ENCODE measurements at regions not wholly inside any gene's neighbourhood (a gene's known extent, or its start where the extent isn't known, plus 50 kb on each side); places are given as distances from the start of the nearest gene placed in this dataset.

DNA sequence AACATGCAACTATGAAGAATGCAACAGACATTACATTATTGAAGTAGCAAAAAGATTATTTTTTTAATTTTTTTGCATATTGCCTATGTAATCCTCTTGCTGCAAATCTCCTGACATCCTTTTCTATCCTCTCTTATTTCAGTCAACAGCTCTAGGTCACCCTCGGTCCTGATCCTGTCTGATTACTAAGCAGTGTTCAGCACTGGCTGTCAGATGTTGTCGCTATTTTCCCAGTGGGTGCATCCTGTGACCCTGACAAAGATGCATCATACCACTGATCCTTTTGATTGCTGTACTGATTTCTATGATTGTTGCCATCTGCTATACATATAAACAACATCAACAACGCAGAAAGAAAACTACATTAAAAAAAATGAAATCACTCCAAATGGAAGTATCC is 443.7 kb upstream of the PRR20A start:
- no peak overlapping the region for H3K4me2 ChIP-seq (ENCODE audit: low read length)
- no peak overlapping the region for H3K9ac ChIP-seq (ENCODE audit: low read length)
- H3K9me2 ChIP-seq (ENCODE audit: insufficient read depth, low read length) = no peaks in the 10 kb centered on the region
- H3K9me3 ChIP-seq (ENCODE audit: low read length) = no peaks in the 10 kb centered on the region
- H3K36me3 ChIP-seq (ENCODE audit: insufficient read depth, low read length) = no peaks in the 10 kb centered on the region
- no peaks in the 10 kb centered on the region for H3K27me3 ChIP-seq (ENCODE audit: insufficient read depth, low read depth, low read length)
- no peak overlapping the region for H3K27ac ChIP-seq (ENCODE audit: low read length)
- no peaks in the 10 kb centered on the region for H3K79me2 ChIP-seq (replicated peaks; ENCODE audit: insufficient read depth, low read length)
- H3F3A ChIP-seq (ENCODE audit: insufficient read depth, low read length, poor library complexity, severe bottlenecking) = no peaks in the 10 kb centered on the region
- no peak overlapping the region for H2AFZ ChIP-seq (ENCODE audit: low read depth, low read length)
- H4K20me1 ChIP-seq (ENCODE audit: insufficient read depth) = no peaks in the 10 kb centered on the region
- no peak overlapping the region for H3K4me3 ChIP-seq (ENCODE audit: low read length)
- TF ChIP-seq, protein P1, sequence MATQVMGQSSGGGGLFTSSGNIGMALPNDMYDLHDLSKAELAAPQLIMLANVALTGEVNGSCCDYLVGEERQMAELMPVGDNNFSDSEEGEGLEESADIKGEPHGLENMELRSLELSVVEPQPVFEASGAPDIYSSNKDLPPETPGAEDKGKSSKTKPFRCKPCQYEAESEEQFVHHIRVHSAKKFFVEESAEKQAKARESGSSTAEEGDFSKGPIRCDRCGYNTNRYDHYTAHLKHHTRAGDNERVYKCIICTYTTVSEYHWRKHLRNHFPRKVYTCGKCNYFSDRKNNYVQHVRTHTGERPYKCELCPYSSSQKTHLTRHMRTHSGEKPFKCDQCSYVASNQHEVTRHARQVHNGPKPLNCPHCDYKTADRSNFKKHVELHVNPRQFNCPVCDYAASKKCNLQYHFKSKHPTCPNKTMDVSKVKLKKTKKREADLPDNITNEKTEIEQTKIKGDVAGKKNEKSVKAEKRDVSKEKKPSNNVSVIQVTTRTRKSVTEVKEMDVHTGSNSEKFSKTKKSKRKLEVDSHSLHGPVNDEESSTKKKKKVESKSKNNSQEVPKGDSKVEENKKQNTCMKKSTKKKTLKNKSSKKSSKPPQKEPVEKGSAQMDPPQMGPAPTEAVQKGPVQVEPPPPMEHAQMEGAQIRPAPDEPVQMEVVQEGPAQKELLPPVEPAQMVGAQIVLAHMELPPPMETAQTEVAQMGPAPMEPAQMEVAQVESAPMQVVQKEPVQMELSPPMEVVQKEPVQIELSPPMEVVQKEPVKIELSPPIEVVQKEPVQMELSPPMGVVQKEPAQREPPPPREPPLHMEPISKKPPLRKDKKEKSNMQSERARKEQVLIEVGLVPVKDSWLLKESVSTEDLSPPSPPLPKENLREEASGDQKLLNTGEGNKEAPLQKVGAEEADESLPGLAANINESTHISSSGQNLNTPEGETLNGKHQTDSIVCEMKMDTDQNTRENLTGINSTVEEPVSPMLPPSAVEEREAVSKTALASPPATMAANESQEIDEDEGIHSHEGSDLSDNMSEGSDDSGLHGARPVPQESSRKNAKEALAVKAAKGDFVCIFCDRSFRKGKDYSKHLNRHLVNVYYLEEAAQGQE (IDR thresholded peaks at IDR 0.05; ENCODE audit: borderline replicate concordance) = no peak
- TF ChIP-seq TAF1 (IDR thresholded peaks at IDR 0.05; ENCODE audit: low read depth) (no peak), POLR2AphosphoS5 (IDR thresholded peaks at IDR 0.05) (peak; percentile 25)

DNA sequence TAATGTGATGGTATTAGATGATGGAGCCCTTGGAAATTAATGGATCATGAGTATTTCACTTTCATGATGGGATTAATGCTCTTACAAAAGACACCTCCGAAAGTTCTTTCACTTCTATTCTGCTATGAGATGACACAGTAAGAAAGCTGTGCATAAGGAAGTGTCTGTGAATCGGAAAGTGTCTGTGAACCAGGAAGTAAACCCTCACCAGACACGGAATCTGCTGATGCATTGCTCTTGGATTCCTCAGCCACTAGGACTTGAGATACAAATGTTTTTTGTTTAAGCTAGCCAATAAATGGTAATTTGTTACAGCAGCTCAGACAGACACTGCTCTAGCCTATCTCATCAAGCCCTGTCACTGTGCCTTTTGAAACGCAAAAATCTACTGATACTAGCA is 440.4 kb upstream of the PRR20A start:
- no peak overlapping the region for H3K4me2 ChIP-seq (ENCODE audit: low read length)
- H3K36me3 ChIP-seq (ENCODE audit: insufficient read depth, low read length) = no peaks in the 10 kb centered on the region
- H3K27ac ChIP-seq (ENCODE audit: low read length) = no peak overlapping the region
- no peaks in the 10 kb centered on the region for H4K20me1 ChIP-seq (ENCODE audit: insufficient read depth)
- H3K27me3 ChIP-seq (ENCODE audit: insufficient read depth, low read depth, low read length) = no peaks in the 10 kb centered on the region
- no peaks in the 10 kb centered on the region for H3F3A ChIP-seq (ENCODE audit: insufficient read depth, low read length, poor library complexity, severe bottlenecking)
- no peaks in the 10 kb centered on the region for H3K79me2 ChIP-seq (replicated peaks; ENCODE audit: insufficient read depth, low read length)
- no peak for TF ChIP-seq TAF1 (IDR thresholded peaks at IDR 0.05; ENCODE audit: low read depth)
- TF ChIP-seq EP300 (conservative IDR thresholded peaks at IDR 0.05; ENCODE audit: poor library complexity, severe bottlenecking) = no peak
- no peak for TF ChIP-seq EZH2 (IDR thresholded peaks at IDR 0.05; ENCODE audit: borderline replicate concordance, insufficient read depth, low read length, poor library complexity, severe bottlenecking)
- no peak for TF ChIP-seq RAD21 (conservative IDR thresholded peaks at IDR 0.05)
- TF ChIP-seq SMC3 (conservative IDR thresholded peaks at IDR 0.05; ENCODE audit: poor library complexity) = no peak
- TF ChIP-seq, protein P2, sequence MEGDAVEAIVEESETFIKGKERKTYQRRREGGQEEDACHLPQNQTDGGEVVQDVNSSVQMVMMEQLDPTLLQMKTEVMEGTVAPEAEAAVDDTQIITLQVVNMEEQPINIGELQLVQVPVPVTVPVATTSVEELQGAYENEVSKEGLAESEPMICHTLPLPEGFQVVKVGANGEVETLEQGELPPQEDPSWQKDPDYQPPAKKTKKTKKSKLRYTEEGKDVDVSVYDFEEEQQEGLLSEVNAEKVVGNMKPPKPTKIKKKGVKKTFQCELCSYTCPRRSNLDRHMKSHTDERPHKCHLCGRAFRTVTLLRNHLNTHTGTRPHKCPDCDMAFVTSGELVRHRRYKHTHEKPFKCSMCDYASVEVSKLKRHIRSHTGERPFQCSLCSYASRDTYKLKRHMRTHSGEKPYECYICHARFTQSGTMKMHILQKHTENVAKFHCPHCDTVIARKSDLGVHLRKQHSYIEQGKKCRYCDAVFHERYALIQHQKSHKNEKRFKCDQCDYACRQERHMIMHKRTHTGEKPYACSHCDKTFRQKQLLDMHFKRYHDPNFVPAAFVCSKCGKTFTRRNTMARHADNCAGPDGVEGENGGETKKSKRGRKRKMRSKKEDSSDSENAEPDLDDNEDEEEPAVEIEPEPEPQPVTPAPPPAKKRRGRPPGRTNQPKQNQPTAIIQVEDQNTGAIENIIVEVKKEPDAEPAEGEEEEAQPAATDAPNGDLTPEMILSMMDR (IDR thresholded peaks at IDR 0.05; ENCODE audit: poor library complexity, severe bottlenecking) = no peak
- TF ChIP-seq, protein P1 (IDR thresholded peaks at IDR 0.05; ENCODE audit: borderline replicate concordance) = no peak
- TF ChIP-seq MXI1 (conservative IDR thresholded peaks at IDR 0.05; ENCODE audit: poor library complexity, severe bottlenecking) = no peak
- TF ChIP-seq POLR2AphosphoS5 (IDR thresholded peaks at IDR 0.05) = no peak
- H2AFZ ChIP-seq (ENCODE audit: low read depth, low read length) = no peak overlapping the region
- no peaks in the 10 kb centered on the region for H3K9me3 ChIP-seq (ENCODE audit: low read length)
- H3K9me2 ChIP-seq (ENCODE audit: insufficient read depth, low read length) = no peaks in the 10 kb centered on the region
- H3K4me3 ChIP-seq (ENCODE audit: low read length) = no peak overlapping the region
- no peak overlapping the region for H3K9ac ChIP-seq (ENCODE audit: low read length)
